Lower lobe of right lung (tissue), 2 donors: ENCODE measurements at regions not wholly inside any gene's neighbourhood (a gene's known extent, or its start where the extent isn't known, plus 50 kb on each side); places are given as distances from the start of the nearest gene placed in this dataset.

Source experiments
- ATAC-seq, 2 donors: fragments of 200-7000 bp; cut with Tn5 transposase; one replicate each; pipeline ENCODE4 v1.9.1; 2020 to 2022; ENCODE audit warnings: mild to moderate bottlenecking in 2 of 2, moderate library complexity in 2 of 2
- DNase-seq: peaks from one replicate; pipeline ENCODE4 v3.0.0-alpha.2; 2020
- H3K27ac ChIP-seq: fragments of 200-600 bp; one replicate; pipeline ENCODE4 v1.8.0; 2022
- H3K27me3 ChIP-seq: fragments of 200-600 bp; one replicate; pipeline ENCODE4 v1.8.0; 2022; ENCODE audit warnings: low read depth
- H3K36me3 ChIP-seq: fragments of 200-600 bp; one replicate; pipeline ENCODE4 v1.8.0; 2022; ENCODE audit warnings: mild to moderate bottlenecking
- H3K4me1 ChIP-seq: fragments of 200-600 bp; one replicate; pipeline ENCODE4 v1.8.0; 2022
- H3K4me3 ChIP-seq: fragments of 200-600 bp; one replicate; pipeline ENCODE4 v1.8.0; 2022; ENCODE audit warnings: mild to moderate bottlenecking
- H3K9me3 ChIP-seq: fragments of 200-600 bp; one replicate; pipeline ENCODE4 v1.8.0; 2022
- CTCF ChIP-seq: fragments of 200-600 bp; IDR thresholded peaks from one replicate; pipeline ENCODE4 v1.8.0; 2022; ENCODE audit warnings: antibody characterized with exemption, mild to moderate bottlenecking
- intact Hi-C: fragments of 100-400 bp; cut with DNase I; formaldehyde crosslinking; loops from one replicate; pipeline ENCODE4 v1.11.0; 2022
- donor health status: DM: no; HTN: yes; CAD: no; lungs with severe emphysema.

DNA sequence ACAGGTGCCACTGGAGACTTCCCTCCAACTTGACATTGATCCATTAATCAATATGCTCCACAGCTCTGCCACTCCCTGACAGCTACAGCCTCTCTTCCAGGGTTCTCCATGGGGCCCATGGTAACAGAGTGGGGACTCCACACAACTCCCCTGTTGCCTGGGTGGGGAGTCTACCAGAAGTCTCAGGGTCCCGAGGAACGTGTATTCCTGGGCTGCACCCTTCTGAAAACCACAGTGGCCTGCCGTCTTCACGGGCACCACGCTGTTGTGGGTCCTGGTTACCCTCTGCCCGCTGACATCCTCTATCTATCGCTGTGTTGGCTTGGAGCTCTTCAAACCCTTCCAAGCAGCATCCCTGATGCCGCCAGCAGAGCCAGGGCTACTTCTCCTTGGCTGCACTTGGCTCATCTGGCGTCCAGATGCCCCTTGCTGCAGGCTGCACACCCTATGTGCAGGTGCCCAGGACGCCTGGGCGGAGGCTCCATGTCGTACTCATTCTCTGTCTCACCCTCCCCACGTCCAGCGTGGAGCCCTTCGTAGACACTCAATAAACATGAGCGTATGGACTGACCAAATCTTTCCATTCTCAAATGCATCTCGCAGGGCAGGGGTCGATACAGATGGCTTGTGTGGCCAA lies 1341.8 kb downstream of the TBC1D22A start:
- H3K27me3 ChIP-seq, result peaks cover 31% of the 10 kb centered on the region
- no peaks in the 10 kb centered on the region for H3K36me3 ChIP-seq
- peaks cover 7% of the 10 kb centered on the region for H3K9me3 ChIP-seq
- no peak for TF ChIP-seq CTCF
- DNase-seq (no peak), ATAC-seq (no peak)
- H3K4me3 ChIP-seq, result no peak overlapping the region
- H3K4me1 ChIP-seq, result no peaks in the 10 kb centered on the region
- H3K27ac ChIP-seq, result no peak overlapping the region
- intact Hi-C loops, result no loop called here

DNA sequence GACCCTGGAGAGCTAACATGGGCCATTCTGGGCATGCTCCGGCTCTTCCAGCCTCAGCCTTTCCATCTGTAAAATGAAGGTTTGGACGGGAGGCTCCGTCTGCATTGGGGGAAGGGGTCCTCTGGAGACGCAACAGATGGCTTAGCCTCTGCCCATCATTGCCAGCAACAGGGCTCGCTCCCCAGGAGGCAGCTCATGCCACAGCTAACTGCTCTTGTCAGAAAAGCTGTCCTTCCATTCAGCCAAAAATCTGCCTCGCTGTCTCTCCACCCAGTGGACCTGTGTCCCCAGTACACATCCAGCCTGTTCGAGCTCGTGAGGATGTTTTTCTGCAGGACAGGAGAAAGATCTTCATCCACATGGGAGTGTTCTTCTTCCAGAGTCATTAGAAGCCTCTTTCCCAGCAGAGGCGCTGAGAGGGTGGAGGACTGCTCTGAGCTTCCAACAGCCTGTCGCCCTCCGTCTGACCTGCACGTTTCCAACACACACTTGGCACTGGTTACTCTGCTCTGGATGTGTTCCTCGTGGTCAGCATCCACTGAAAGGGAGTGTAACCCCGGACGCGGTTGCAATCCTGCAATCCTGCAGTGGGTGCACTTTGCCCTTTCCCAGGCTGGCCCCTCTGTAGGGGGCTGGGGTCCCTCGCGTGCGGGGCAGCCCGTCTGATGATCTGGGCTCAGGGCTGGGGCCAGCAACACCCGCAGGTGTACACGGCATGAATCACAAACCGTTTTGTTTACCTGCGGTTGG lies 1340.9 kb downstream of the TBC1D22A start:
- H3K27me3 ChIP-seq, result peaks cover 39% of the 10 kb centered on the region
- intact Hi-C loops, result no loop called here
- TF ChIP-seq CTCF, result no peak
- no peak overlapping the region for H3K27ac ChIP-seq
- DNase-seq, result no peak
- H3K9me3 ChIP-seq, result no peaks in the 10 kb centered on the region
- H3K36me3 ChIP-seq, result no peaks in the 10 kb centered on the region
- ATAC-seq, result no peak
- no peak overlapping the region for H3K4me3 ChIP-seq
- no peaks in the 10 kb centered on the region for H3K4me1 ChIP-seq

DNA sequence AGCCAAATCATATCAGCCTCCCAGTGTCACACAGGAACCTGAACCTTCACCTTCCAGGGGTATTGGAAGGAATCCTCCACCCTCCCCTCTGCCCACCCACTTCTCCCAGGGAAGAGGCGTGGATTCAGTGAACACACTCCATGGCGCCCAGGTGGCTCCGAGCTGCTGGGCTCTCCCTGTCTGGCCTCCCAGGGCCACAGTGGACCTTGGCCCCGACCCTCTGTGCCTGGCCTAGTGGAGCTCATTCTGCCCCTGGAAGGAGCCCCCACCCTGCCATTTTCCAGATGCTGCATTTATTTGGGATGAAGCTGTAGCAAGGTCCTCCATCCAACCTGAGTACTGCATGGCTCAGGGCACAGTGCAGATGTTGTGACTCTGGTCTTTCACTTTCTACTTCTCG lies 1340.1 kb downstream of the TBC1D22A start:
- no peak overlapping the region for H3K4me3 ChIP-seq
- no peaks in the 10 kb centered on the region for H3K9me3 ChIP-seq
- H3K4me1 ChIP-seq, result no peaks in the 10 kb centered on the region
- intact Hi-C loops, result no loop called here
- no peak for DNase-seq
- H3K36me3 ChIP-seq, result no peaks in the 10 kb centered on the region
- peaks cover 42% of the 10 kb centered on the region for H3K27me3 ChIP-seq
- ATAC-seq, result no peak
- H3K27ac ChIP-seq, result no peak overlapping the region
- TF ChIP-seq CTCF, result no peak

DNA sequence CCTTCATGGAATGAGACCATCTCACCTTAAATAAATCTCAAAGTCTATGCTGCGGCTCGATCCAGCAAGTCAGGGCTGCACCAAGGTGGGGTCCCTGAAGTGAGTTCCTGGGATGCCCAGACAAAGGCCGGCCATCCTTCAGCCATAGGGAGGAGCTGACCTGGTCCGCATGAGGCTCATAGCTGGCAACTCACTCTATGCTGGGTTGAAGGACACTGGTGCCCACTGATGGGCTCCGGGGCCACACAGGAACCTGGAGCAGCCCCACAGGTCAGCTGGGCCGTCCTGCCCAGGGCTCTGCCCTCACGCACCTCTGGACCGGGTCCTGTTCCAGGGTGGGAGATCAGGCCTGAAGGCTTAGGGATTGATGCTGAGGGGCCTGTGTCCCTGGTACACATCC lies 1339.3 kb downstream of the TBC1D22A start:
- H3K4me3 ChIP-seq, result no peak overlapping the region
- DNase-seq (no peak), ATAC-seq (no peak)
- no peak for TF ChIP-seq CTCF
- H3K27me3 ChIP-seq, result peaks cover 45% of the 10 kb centered on the region
- no peaks in the 10 kb centered on the region for H3K9me3 ChIP-seq
- H3K36me3 ChIP-seq, result no peaks in the 10 kb centered on the region
- no peaks in the 10 kb centered on the region for H3K4me1 ChIP-seq
- no peak overlapping the region for H3K27ac ChIP-seq
- intact Hi-C loops, result no loop called here

DNA sequence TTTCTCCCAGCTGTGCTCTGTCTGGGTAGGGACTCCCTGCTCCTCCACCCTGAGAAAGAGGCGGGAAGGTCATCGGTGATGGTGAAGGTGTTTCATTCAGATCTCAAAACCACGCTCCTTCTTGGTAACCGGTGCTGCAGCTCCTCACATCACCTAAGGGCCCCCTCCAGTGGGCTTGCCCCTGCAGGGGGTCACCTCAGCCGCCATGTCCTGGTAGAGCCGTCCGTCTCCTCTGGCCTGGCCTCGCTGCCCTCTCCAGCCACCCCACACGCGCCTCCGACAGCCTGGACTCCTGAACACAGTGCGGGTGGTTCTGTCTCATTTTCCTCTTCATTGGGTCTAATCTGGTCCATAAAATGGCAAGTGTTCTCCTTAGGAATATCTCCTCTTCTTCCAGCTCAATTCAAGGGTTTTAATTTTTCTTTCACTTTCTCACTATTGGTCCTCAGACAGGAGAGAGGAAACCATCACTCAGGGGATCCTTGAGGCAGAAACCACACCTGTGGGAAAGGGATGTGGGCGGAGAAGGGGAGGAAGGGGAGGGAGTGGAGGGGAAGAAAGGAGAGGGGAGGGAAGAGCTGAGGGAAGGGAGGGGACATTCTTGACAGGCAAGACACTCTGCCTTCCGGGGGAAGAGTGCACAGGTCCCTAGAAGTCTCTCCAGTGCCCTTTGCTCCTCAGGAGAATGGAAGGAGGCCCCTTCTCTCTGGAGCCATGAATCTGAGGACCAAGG lies 1338.4 kb downstream of the TBC1D22A start:
- no peaks in the 10 kb centered on the region for H3K36me3 ChIP-seq
- TF ChIP-seq CTCF, result no peak
- DNase-seq, result no peak
- peaks cover 45% of the 10 kb centered on the region for H3K27me3 ChIP-seq
- intact Hi-C loops, result no loop called here
- H3K4me3 ChIP-seq, result no peak overlapping the region
- H3K27ac ChIP-seq, result no peak overlapping the region
- no peaks in the 10 kb centered on the region for H3K4me1 ChIP-seq
- no peak for ATAC-seq
- no peaks in the 10 kb centered on the region for H3K9me3 ChIP-seq
